NCI-H1092 (cell line): ENCODE measurements at regions not wholly inside any gene's neighbourhood (a gene's known extent, or its start where the extent isn't known, plus 50 kb on each side); places are given as distances from the start of the nearest gene placed in this dataset.

Experiments
- DNase-seq: peaks from one replicate; lab custom pipeline; 2025; lab: John Stamatoyannopoulos, UW

- no peak for DNase-seq
Measured at GRCh38 chr4:181952478-181952877, 290.7 kb upstream of the TENM3 start.

GRCh38 chr4:181956512-181956911, 286.7 kb upstream of the TENM3 start:
- no peak for DNase-seq

- no peak for DNase-seq
Measured at GRCh38 chr4:181957088-181957487, 286.1 kb upstream of the TENM3 start.

- no peak for DNase-seq
Measured at GRCh38 chr4:181958446-181958845, 284.8 kb upstream of the TENM3 start.

GRCh38 chr4:181959121-181959520, 284.1 kb upstream of the TENM3 start:
- DNase-seq, result no peak

- DNase-seq, result no peak
Measured at GRCh38 chr4:181960384-181960783, 282.8 kb upstream of the TENM3 start.

GRCh38 chr4:181962321-181962720, 280.9 kb upstream of the TENM3 start:
- no peak for DNase-seq

GRCh38 chr4:181964731-181965130, 278.5 kb upstream of the TENM3 start:
- DNase-seq, result no peak

- DNase-seq, result no peak
Measured at GRCh38 chr4:181966104-181966551, 277.1 kb upstream of the TENM3 start.

- no peak for DNase-seq
Measured at GRCh38 chr4:181967401-181967800, 275.8 kb upstream of the TENM3 start.

GRCh38 chr4:181968371-181968770, 274.8 kb upstream of the TENM3 start:
- DNase-seq, result no peak

- DNase-seq, result no peak
Measured at GRCh38 chr4:181969151-181969550, 274.1 kb upstream of the TENM3 start.

GRCh38 chr4:181970366-181970765, 272.8 kb upstream of the TENM3 start:
- DNase-seq, result no peak

GRCh38 chr4:181971411-181971810, 271.8 kb upstream of the TENM3 start:
- DNase-seq, result no peak

GRCh38 chr4:181971973-181972372, 271.2 kb upstream of the TENM3 start:
- DNase-seq, result no peak

- DNase-seq, result no peak
Measured at GRCh38 chr4:181976764-181977163, 266.4 kb upstream of the TENM3 start.

GRCh38 chr4:181982437-181982836, 260.8 kb upstream of the TENM3 start:
- peak; percentile 72 for DNase-seq

- DNase-seq, result no peak
Measured at GRCh38 chr4:181982856-181983255, 260.3 kb upstream of the TENM3 start.

- no peak for DNase-seq
Measured at GRCh38 chr4:181987392-181987791, 255.8 kb upstream of the TENM3 start.

GRCh38 chr4:181989071-181989470, 254.1 kb upstream of the TENM3 start:
- DNase-seq, result no peak

GRCh38 chr4:181991369-181992108, 251.7 kb upstream of the TENM3 start:
- no peak for DNase-seq

- no peak for DNase-seq
Measured at GRCh38 chr4:181998398-181999295, 244.6 kb upstream of the TENM3 start.

- no peak for DNase-seq
Measured at GRCh38 chr4:182000077-182000476, 243.1 kb upstream of the TENM3 start.
